Natural killer cell (primary cell): ENCODE measurements at regions not wholly inside any gene's neighbourhood (a gene's known extent, or its start where the extent isn't known, plus 50 kb on each side); places are given as distances from the start of the nearest gene placed in this dataset.

Experiments
- ATAC-seq, 3 donors: fragments of 150-1000 bp in 2 of 3; fragments of 200-7000 bp in 1 of 3; cut with Tn5 transposase; 1 replicate in 1 of 3; 2 replicates in 2 of 3; pipeline ENCODE4 v1.10.0; 2021; ENCODE audit warnings: mild to moderate bottlenecking in 2 of 3, moderate library complexity in 2 of 3
- DNase-seq, 2 donors: peaks; one replicate each; pipeline versions ENCODE4 v3.0.0 to v3.0.0-alpha.2; 2013 to 2021; ENCODE audit warnings: mixed read lengths in 1 of 2
- H3K27ac ChIP-seq: one replicate; pipeline ENCODE4 v1.5.1; 2013; ENCODE audit warnings: mild to moderate bottlenecking, low read length
- H3K27me3 ChIP-seq: one replicate; pipeline ENCODE4 v1.6.1; 2013; ENCODE audit warnings: low read length; ENCODE audit not compliant: control insufficient read depth, insufficient read depth
- H3K36me3 ChIP-seq: one replicate; pipeline ENCODE4 v1.6.1; 2013; ENCODE audit warnings: low read length; ENCODE audit not compliant: control insufficient read depth, insufficient read depth
- H3K4me1 ChIP-seq: one replicate; pipeline ENCODE4 v1.6.1; 2013; ENCODE audit warnings: low read length; ENCODE audit not compliant: control insufficient read depth, insufficient read depth
- H3K4me3 ChIP-seq: one replicate; pipeline ENCODE4 v1.5.1; 2013; ENCODE audit warnings: low read length
- H3K9me3 ChIP-seq: one replicate; pipeline ENCODE4 v1.6.1; 2013; ENCODE audit warnings: low read length; ENCODE audit not compliant: control insufficient read depth, insufficient read depth
- H3K27ac Mint-ChIP-seq, 2 donors: one replicate each; pipeline ENCODE4 v1.8.0; 2022; ENCODE audit warnings: mild to moderate bottlenecking in 2 of 2, mixed read lengths in 2 of 2, moderate library complexity in 1 of 2
- H3K27me3 Mint-ChIP-seq, 2 donors: one replicate each; pipeline ENCODE4 v1.8.0; 2022; ENCODE audit warnings: low read depth in 2 of 2, mixed read lengths in 2 of 2
- H3K36me3 Mint-ChIP-seq: one replicate; pipeline ENCODE4 v1.8.0; 2022; ENCODE audit warnings: mixed read lengths
- H3K4me1 Mint-ChIP-seq, 2 donors: one replicate each; pipeline ENCODE4 v1.8.0; 2022; ENCODE audit warnings: mixed read lengths in 2 of 2
- H3K4me3 Mint-ChIP-seq: one replicate; pipeline ENCODE4 v1.8.0; 2022; ENCODE audit warnings: mild to moderate bottlenecking, moderate library complexity, mixed read lengths
- H3K9me3 Mint-ChIP-seq, 2 donors: one replicate each; pipeline ENCODE4 v1.8.0; 2022; ENCODE audit warnings: mixed read lengths in 2 of 2
- WGBS: methylation state at CpG from one replicate; pipeline ENCODE4 v1.1.7; 2013; ENCODE audit warnings: missing lambda C conversion rate; ENCODE audit not compliant: insufficient coverage; 5-methylcytosine and 5-hydroxymethylcytosine counted together
- intact Hi-C: fragments of 100-400 bp; cut with micrococcal nuclease; formaldehyde crosslinking; loops from one replicate; pipeline ENCODE4 v1.14.2; 2022
- TF ChIP-seq, protein P1 (sequence below): fragments of 200-600 bp; IDR thresholded peaks from one replicate; pipeline ENCODE4 v1.8.0; 2022; ENCODE audit warnings: antibody characterized with exemption

DNA sequence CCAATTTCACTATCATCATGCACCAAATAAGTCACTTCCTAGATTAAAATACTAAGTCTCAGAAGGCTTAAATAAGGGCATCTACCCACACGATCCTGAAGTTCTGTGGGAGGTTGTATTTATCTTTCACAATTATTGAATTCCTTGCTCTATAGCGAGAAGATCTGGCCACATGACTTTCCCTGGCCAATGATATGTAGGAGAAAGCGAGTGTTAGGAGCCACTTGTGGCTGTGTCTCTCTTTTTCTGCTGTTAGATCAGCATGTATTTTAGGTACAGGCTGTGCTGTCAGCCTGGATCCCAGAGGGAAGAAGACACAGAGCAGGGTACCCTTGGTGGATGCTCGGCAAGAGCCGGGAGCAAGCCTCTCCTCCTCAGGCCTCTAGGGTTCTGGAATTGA lies 131.3 kb upstream of the DPP6 start:
- no peak overlapping the region for H3K27ac ChIP-seq
- H3K27me3 Mint-ChIP-seq = no peaks in the 10 kb centered on the region
- H3K9me3 Mint-ChIP-seq = peaks cover 5 to 6% of the 10 kb centered on the region in 2 donors
- H3K4me1 Mint-ChIP-seq = no peaks in the 10 kb centered on the region
- no peaks in the 10 kb centered on the region for H3K36me3 Mint-ChIP-seq
- H3K9me3 ChIP-seq = peaks cover 2% of the 10 kb centered on the region
- no peak overlapping the region for H3K27ac Mint-ChIP-seq
- no peaks in the 10 kb centered on the region for H3K4me1 ChIP-seq
- intact Hi-C loops = no loop called here
- TF ChIP-seq, protein P1, sequence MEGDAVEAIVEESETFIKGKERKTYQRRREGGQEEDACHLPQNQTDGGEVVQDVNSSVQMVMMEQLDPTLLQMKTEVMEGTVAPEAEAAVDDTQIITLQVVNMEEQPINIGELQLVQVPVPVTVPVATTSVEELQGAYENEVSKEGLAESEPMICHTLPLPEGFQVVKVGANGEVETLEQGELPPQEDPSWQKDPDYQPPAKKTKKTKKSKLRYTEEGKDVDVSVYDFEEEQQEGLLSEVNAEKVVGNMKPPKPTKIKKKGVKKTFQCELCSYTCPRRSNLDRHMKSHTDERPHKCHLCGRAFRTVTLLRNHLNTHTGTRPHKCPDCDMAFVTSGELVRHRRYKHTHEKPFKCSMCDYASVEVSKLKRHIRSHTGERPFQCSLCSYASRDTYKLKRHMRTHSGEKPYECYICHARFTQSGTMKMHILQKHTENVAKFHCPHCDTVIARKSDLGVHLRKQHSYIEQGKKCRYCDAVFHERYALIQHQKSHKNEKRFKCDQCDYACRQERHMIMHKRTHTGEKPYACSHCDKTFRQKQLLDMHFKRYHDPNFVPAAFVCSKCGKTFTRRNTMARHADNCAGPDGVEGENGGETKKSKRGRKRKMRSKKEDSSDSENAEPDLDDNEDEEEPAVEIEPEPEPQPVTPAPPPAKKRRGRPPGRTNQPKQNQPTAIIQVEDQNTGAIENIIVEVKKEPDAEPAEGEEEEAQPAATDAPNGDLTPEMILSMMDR = no peak
- H3K4me3 ChIP-seq = no peak overlapping the region
- DNase-seq (no peak), ATAC-seq (no peak)
- WGBS = 81% methylated on average over 5 of the region's 5 CpGs
- H3K4me3 Mint-ChIP-seq = no peak overlapping the region
- H3K36me3 ChIP-seq = no peaks in the 10 kb centered on the region
- H3K27me3 ChIP-seq = no peaks in the 10 kb centered on the region

DNA sequence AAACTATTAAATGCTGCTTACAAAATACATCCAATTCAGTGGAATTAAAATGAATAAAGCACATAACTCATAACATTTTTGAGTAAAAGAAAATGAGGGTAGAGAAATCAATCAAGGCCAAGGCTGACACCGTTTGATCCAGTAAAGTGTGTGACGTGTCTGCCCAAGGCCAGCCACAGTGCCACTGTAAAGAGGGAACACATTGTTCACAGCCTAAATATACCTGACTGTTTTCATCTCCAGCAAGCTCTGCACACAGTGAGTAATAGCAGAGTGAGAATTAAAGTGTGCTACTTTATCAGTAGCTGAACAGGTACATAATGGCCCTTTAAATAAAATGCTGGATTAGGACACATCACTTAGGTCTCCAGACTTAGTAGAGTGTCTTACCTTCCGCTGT lies 130.8 kb upstream of the DPP6 start:
- TF ChIP-seq, protein P1 = no peak
- Mint-ChIP-seq H3K4me1 (no peaks in the 10 kb centered on the region), H3K36me3 (no peaks in the 10 kb centered on the region), H3K27ac (no peak overlapping the region), H3K4me3 (no peak overlapping the region), H3K27me3 (no peaks in the 10 kb centered on the region), H3K9me3 (peaks cover 5 to 6% of the 10 kb centered on the region in 2 donors)
- H3K9me3 ChIP-seq = peaks cover 2% of the 10 kb centered on the region
- no peaks in the 10 kb centered on the region for H3K27me3 ChIP-seq
- no peak for ATAC-seq
- DNase-seq = no peak
- no peak overlapping the region for H3K27ac ChIP-seq
- intact Hi-C loops = no loop called here
- H3K36me3 ChIP-seq = no peaks in the 10 kb centered on the region
- no peaks in the 10 kb centered on the region for H3K4me1 ChIP-seq
- H3K4me3 ChIP-seq = no peak overlapping the region
- 83% methylated on average over 3 of the region's 3 CpGs for WGBS

DNA sequence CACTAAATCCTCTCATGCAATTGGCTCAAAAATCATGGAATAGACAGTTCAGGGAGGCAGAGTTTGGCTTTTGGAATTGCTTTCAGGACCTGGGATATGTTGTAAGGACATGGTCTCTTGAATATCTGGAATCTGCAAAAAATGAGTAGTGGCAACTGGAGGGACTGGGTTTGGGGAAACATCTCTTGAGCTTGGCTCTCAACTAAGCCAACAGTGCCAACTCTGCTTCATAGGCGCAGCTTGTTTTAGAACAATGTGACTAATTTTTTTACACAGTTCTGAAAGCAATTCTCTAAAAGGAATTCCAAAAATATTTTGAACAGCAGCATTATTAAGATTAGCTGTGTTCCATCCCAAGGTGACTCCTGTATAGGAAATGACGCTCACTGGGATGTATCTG lies 121.5 kb upstream of the DPP6 start:
- Mint-ChIP-seq H3K27ac (no peak overlapping the region), H3K27me3 (no peaks in the 10 kb centered on the region), H3K36me3 (no peaks in the 10 kb centered on the region), H3K9me3 (peaks cover 8 to 14% of the 10 kb centered on the region in 2 donors), H3K4me1 (no peaks in the 10 kb centered on the region), H3K4me3 (no peak overlapping the region)
- Histone ChIP-seq H3K27me3 (no peaks in the 10 kb centered on the region), H3K4me1 (no peaks in the 10 kb centered on the region), H3K27ac (no peak overlapping the region), H3K9me3 (peaks cover 2% of the 10 kb centered on the region), H3K36me3 (no peaks in the 10 kb centered on the region), H3K4me3 (no peak overlapping the region)
- no peak for ATAC-seq
- DNase-seq = no peak
- TF ChIP-seq, protein P1 = no peak
- 91% methylated on average over 2 of the region's 2 CpGs for WGBS
- intact Hi-C loops = no loop called here

DNA sequence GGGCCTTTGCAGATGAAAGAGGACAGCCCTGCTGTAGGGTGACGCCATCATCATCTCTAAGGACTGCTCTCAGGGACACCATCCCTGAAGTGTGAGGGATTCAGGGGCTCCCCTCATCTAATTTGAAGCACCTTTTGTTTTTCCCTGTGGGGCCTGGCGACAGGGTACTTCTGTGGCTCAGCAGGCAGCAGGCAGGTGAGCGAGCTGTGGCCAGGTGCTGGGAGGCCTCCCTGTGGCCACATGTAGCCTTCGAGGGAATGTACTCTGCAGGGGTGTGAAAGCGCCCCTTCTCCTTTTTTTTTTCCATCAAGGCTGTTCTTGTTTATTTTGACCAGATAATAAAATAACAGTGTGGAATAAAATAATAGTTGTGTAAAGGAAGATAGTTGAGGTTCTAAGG lies 118.2 kb upstream of the DPP6 start:
- H3K27ac Mint-ChIP-seq = no peak overlapping the region
- H3K36me3 ChIP-seq = no peaks in the 10 kb centered on the region
- TF ChIP-seq, protein P1 = no peak
- H3K27ac ChIP-seq = no peak overlapping the region
- no peak overlapping the region for H3K4me3 Mint-ChIP-seq
- 78% methylated on average over 4 of the region's 5 CpGs for WGBS
- no peaks in the 10 kb centered on the region for H3K4me1 Mint-ChIP-seq
- no peaks in the 10 kb centered on the region for H3K27me3 Mint-ChIP-seq
- intact Hi-C loops = no loop called here
- no peaks in the 10 kb centered on the region for H3K4me1 ChIP-seq
- H3K9me3 ChIP-seq = no peaks in the 10 kb centered on the region
- peaks cover 9 to 12% of the 10 kb centered on the region in 2 donors for H3K9me3 Mint-ChIP-seq
- DNase-seq (no peak), ATAC-seq (no peak)
- no peaks in the 10 kb centered on the region for H3K27me3 ChIP-seq
- H3K36me3 Mint-ChIP-seq = no peaks in the 10 kb centered on the region
- H3K4me3 ChIP-seq = no peak overlapping the region
